Neural progenitor cell (in vitro differentiated cells): ENCODE measurements at regions not wholly inside any gene's neighbourhood (a gene's known extent, or its start where the extent isn't known, plus 50 kb on each side); places are given as distances from the start of the nearest gene placed in this dataset.

Source experiments
- CTCF ChIP-seq: fragments of 200-600 bp; sonication (generic); IDR thresholded peaks from 2 replicates; pipeline ENCODE4 v1.5.1; 2017; ENCODE audit warnings: antibody characterized with exemption, mild to moderate bottlenecking
- EZH2 ChIP-seq: fragments of 200-600 bp; sonication (generic); IDR thresholded peaks from 2 replicates; pipeline ENCODE4 v1.6.1; 2017; ENCODE audit warnings: antibody characterized with exemption, mild to moderate bottlenecking, moderate library complexity

DNA sequence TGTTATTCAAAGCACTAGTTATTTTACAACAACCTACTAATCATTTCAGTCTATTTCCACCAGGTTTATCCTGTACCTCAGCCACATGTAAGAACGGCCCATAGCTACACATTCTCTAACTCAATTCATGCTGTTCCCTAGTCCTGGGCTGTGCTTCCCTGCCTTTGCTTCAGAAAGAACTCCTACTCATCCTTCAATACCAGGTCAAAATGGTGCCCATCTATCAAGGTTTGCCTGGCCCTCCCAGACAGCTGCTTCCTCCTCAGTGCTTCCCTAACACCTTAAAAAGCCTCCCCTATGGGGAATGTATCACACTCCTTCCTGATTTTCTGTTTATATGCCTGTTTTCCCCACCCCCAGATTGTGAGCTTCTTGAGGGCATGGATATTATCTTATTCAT, 400.7 kb downstream of the MN1 start:
- TF ChIP-seq CTCF (no peak), EZH2 (no peak)
